CD4-positive, alpha-beta T cell (primary cell): ENCODE measurements at regions not wholly inside any gene's neighbourhood (a gene's known extent, or its start where the extent isn't known, plus 50 kb on each side); places are given as distances from the start of the nearest gene placed in this dataset.

Source experiments
- ATAC-seq: fragments of 200-7000 bp; cut with Tn5 transposase; one replicate; pipeline ENCODE4 v1.10.0; 2022; ENCODE audit warnings: mild to moderate bottlenecking; ENCODE audit not compliant: poor library complexity
- CTCF ChIA-PET: fragments of 350-600 bp; sonication (Branson Sonifier 250); formaldehyde crosslinking; loops from one replicate; lab custom pipeline; 2021; ENCODE audit warnings: antibody characterized with exemption, inconsistent platforms; lab: Charles Lee
- POLR2A ChIA-PET: fragments of 350-600 bp; sonication (Branson Sonifier 250); formaldehyde crosslinking; loops from one replicate; lab custom pipeline; 2021; ENCODE audit warnings: antibody characterized with exemption, inconsistent platforms; lab: Charles Lee
- DNase-seq, 14 experiments: peaks; one replicate each; pipeline ENCODE4 v3.0.0-alpha.2; 2013 to 2020; ENCODE audit warnings: mixed read lengths in 2 of 14
- H3K27ac ChIP-seq, 2 donors: one replicate each; pipeline versions ENCODE4 v1.5.1 to v1.7.0; 2013; ENCODE audit warnings: low read length in 2 of 2, low read depth in 1 of 2, mild to moderate bottlenecking in 1 of 2
- H3K27me3 ChIP-seq, 2 experiments: 1 replicate in 1 of 2; 2 replicates in 1 of 2; pipeline versions ENCODE4 v1.6.1 to v1.7.0; 2013; ENCODE audit warnings: low read length in 2 of 2, control low read depth in 1 of 2, mild to moderate bottlenecking in 1 of 2, moderate library complexity in 1 of 2; ENCODE audit not compliant: insufficient read depth in 2 of 2, control insufficient read depth in 1 of 2
- H3K36me3 ChIP-seq: one replicate; pipeline ENCODE4 v1.6.1; 2013; ENCODE audit warnings: low read length, control low read depth; ENCODE audit not compliant: insufficient read depth
- H3K4me1 ChIP-seq: one replicate; pipeline ENCODE4 v1.6.1; 2013; ENCODE audit warnings: low read length, control low read depth; ENCODE audit not compliant: insufficient read depth
- H3K4me3 ChIP-seq: one replicate; pipeline ENCODE4 v1.5.1; 2013; ENCODE audit warnings: mild to moderate bottlenecking, low read length, moderate library complexity
- H3K9me3 ChIP-seq, 2 experiments: 1 replicate in 1 of 2; 2 replicates in 1 of 2; pipeline versions ENCODE4 v1.6.1 to v1.7.0; 2013; ENCODE audit warnings: low read length in 2 of 2, mild to moderate bottlenecking in 2 of 2, control low read depth in 1 of 2, moderate library complexity in 1 of 2; ENCODE audit not compliant: control insufficient read depth in 1 of 2, insufficient read depth in 1 of 2
- H3K27ac Mint-ChIP-seq: one replicate; pipeline ENCODE4 v1.8.0; 2020; ENCODE audit warnings: mixed read lengths
- H3K27me3 Mint-ChIP-seq: one replicate; pipeline ENCODE4 v1.8.0; 2021; ENCODE audit warnings: mixed read lengths
- H3K36me3 Mint-ChIP-seq: one replicate; pipeline ENCODE4 v1.8.0; 2021; ENCODE audit warnings: low read depth, mixed read lengths
- H3K4me1 Mint-ChIP-seq: one replicate; pipeline ENCODE4 v1.8.0; 2021; ENCODE audit warnings: low read depth, mixed read lengths
- H3K4me3 Mint-ChIP-seq: one replicate; pipeline ENCODE4 v1.8.0; 2020; ENCODE audit warnings: mild to moderate bottlenecking, mixed read lengths
- H3K9me3 Mint-ChIP-seq: one replicate; pipeline ENCODE4 v1.8.0; 2020; ENCODE audit warnings: mixed read lengths
- intact Hi-C, 2 experiments: fragments of 100-400 bp; cut with DNase I in 1 of 2; cut with micrococcal nuclease in 1 of 2; formaldehyde crosslinking; loops; one replicate each; pipeline versions ENCODE4 v1.15.1 to v1.9.0; 2023 to 2025; cut with DNase I, micrococcal nuclease
- TF ChIP-seq, protein P1 (sequence below): fragments of 200-600 bp; IDR thresholded peaks from one replicate; pipeline ENCODE4 v1.8.0; 2022; ENCODE audit warnings: antibody characterized with exemption, mild to moderate bottlenecking

DNA sequence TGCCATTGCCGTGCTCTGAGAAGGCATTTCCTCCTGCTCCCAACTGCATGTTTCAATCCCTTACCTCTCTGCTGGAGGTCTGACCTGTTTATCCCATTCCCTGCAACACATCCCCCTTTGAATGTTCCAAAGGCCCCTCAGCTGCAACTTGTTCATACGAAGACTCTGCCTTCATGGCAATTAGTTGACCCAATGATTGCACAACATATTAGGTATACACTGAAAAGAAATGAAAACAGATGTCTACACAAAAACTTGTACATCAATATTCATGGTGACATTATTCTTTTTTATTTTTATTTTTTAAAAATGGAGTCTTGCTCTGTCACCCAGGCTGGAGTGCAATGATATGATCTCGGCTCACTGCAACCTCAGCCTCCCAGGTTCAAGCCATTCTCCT is 54.9 kb upstream of the STX18 start:
- H3K9me3 ChIP-seq: peaks cover 10 to 14% of the 10 kb centered on the region in 2 experiments
- peaks cover 17% of the 10 kb centered on the region for H3K9me3 Mint-ChIP-seq
- H3K4me3 ChIP-seq: no peak overlapping the region
- H3K27ac Mint-ChIP-seq: no peak overlapping the region
- H3K27me3 ChIP-seq: no peaks in the 10 kb centered on the region
- H3K4me1 ChIP-seq: no peaks in the 10 kb centered on the region
- no peaks in the 10 kb centered on the region for H3K4me1 Mint-ChIP-seq
- DNase-seq: no peak
- POLR2A ChIA-PET: no interaction called here
- H3K36me3 Mint-ChIP-seq: peaks cover 45% of the 10 kb centered on the region
- intact Hi-C loops: no loop called here
- no peak overlapping the region for H3K27ac ChIP-seq
- TF ChIP-seq, protein P1, sequence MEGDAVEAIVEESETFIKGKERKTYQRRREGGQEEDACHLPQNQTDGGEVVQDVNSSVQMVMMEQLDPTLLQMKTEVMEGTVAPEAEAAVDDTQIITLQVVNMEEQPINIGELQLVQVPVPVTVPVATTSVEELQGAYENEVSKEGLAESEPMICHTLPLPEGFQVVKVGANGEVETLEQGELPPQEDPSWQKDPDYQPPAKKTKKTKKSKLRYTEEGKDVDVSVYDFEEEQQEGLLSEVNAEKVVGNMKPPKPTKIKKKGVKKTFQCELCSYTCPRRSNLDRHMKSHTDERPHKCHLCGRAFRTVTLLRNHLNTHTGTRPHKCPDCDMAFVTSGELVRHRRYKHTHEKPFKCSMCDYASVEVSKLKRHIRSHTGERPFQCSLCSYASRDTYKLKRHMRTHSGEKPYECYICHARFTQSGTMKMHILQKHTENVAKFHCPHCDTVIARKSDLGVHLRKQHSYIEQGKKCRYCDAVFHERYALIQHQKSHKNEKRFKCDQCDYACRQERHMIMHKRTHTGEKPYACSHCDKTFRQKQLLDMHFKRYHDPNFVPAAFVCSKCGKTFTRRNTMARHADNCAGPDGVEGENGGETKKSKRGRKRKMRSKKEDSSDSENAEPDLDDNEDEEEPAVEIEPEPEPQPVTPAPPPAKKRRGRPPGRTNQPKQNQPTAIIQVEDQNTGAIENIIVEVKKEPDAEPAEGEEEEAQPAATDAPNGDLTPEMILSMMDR: no peak
- CTCF ChIA-PET: no interaction called here
- H3K27me3 Mint-ChIP-seq: no peaks in the 10 kb centered on the region
- no peak for ATAC-seq
- H3K4me3 Mint-ChIP-seq: no peak overlapping the region
- H3K36me3 ChIP-seq: no peaks in the 10 kb centered on the region

DNA sequence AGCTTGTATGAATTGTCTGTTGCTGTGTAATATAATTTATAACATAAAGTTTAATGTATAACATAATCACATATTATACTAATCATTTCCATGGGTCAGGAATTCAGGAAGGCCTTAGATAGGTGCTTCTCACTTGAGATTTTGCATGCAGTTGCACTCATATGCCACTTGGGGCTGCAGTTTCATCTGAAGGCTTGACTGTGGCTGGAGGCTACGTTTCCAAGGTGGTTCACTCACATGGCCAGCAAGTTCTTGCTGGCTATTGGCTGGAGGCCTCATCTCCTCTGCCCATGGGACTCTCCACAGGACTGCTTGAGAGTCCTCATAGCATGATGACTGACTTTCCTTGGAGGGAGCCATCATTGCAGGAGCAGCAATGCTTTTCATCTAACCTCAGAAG is 53.4 kb upstream of the STX18 start:
- no peak overlapping the region for H3K27ac ChIP-seq
- DNase-seq (no peak), ATAC-seq (no peak)
- Mint-ChIP-seq H3K27ac (no peak overlapping the region), H3K4me3 (no peak overlapping the region), H3K9me3 (peaks cover 17% of the 10 kb centered on the region), H3K36me3 (peaks cover 50% of the 10 kb centered on the region), H3K27me3 (no peaks in the 10 kb centered on the region), H3K4me1 (no peaks in the 10 kb centered on the region)
- ChIA-PET POLR2A (no interaction called here), CTCF (no interaction called here)
- no peak overlapping the region for H3K4me3 ChIP-seq
- TF ChIP-seq, protein P1: no peak
- intact Hi-C loops: no loop called here
- no peaks in the 10 kb centered on the region for H3K4me1 ChIP-seq
- no peaks in the 10 kb centered on the region for H3K27me3 ChIP-seq
- no peaks in the 10 kb centered on the region for H3K36me3 ChIP-seq
- H3K9me3 ChIP-seq: peaks cover 10 to 14% of the 10 kb centered on the region in 2 experiments

GRCh38 chr4:4594285-4594920 is 52.6 kb upstream of the STX18 start:
- Histone ChIP-seq H3K4me3 (no peak overlapping the region), H3K27ac (no peak overlapping the region), H3K36me3 (no peaks in the 10 kb centered on the region), H3K27me3 (no peaks in the 10 kb centered on the region), H3K9me3 (peaks cover 10 to 14% of the 10 kb centered on the region in 2 experiments), H3K4me1 (no peaks in the 10 kb centered on the region)
- DNase-seq: no peak
- no peak for ATAC-seq
- H3K27me3 Mint-ChIP-seq: no peaks in the 10 kb centered on the region
- H3K36me3 Mint-ChIP-seq: peaks cover 51% of the 10 kb centered on the region
- ChIA-PET POLR2A (no interaction called here), CTCF (no interaction called here)
- no peaks in the 10 kb centered on the region for H3K4me1 Mint-ChIP-seq
- intact Hi-C loops: no loop called here
- peaks cover 17% of the 10 kb centered on the region for H3K9me3 Mint-ChIP-seq
- TF ChIP-seq, protein P1: no peak
- H3K4me3 Mint-ChIP-seq: no peak overlapping the region
- no peak overlapping the region for H3K27ac Mint-ChIP-seq
